GM12878 (cell line): ENCODE measurements at regions not wholly inside any gene's neighbourhood (a gene's known extent, or its start where the extent isn't known, plus 50 kb on each side); places are given as distances from the start of the nearest gene placed in this dataset.

Experiments
- ATAC-seq: fragments of 200-7000 bp; cut with Tn5 transposase; 3 replicates; pipeline ENCODE4 v1.9.1; 2020; ENCODE audit warnings: mild to moderate bottlenecking, moderate library complexity
- BruUV-seq: library from RNA; stranded (reverse); fragments of 400-500 nt; replicated peaks from 2 replicates; lab custom pipeline; 2021; lab: Mats Ljungman, UMichigan
- CTCF ChIA-PET: fragments of 300-600 bp; sonication (Branson Sonifier 250); formaldehyde crosslinking; extraction: SDS; loops from one replicate; lab custom pipeline; 2021; ENCODE audit warnings: inconsistent platforms; lab: Yijun Ruan, JAX
- POLR2A ChIA-PET: fragments of 350-600 bp; formaldehyde crosslinking; extraction: SDS; loops from one replicate; lab custom pipeline; 2021; ENCODE audit warnings: inconsistent platforms; lab: Charles Lee
- RAD21 ChIA-PET: fragments of 300-600 bp; sonication (Branson Sonifier 250); formaldehyde crosslinking; loops from one replicate; lab custom pipeline; 2023; ENCODE audit warnings: antibody characterized with exemption; ENCODE audit not compliant: unreplicated experiment; lab: Charles Lee
- SMC1A ChIA-PET: fragments of 300-600 bp; sonication (Branson Sonifier 250); formaldehyde crosslinking; loops from one replicate; lab custom pipeline; 2023; ENCODE audit not compliant: unreplicated experiment, uncharacterized antibody; lab: Charles Lee
- DNase-seq: peaks from one replicate; pipeline ENCODE4 v3.0.0-alpha.2; 2011; ENCODE audit warnings: low read depth, low spot score
- FAIRE-seq: peaks from 3 replicates; lab custom pipeline; 2011; peaks lifted over from hg19 to GRCh38; lab: Jason Lieb, UNC
- H2AFZ ChIP-seq: 2 replicates; pipeline ENCODE4 v1.6.0; 2011; ENCODE audit warnings: low read depth, low read length, control low read depth; ENCODE audit not compliant: control insufficient read depth
- H3K27ac ChIP-seq: 2 replicates; pipeline ENCODE4 v1.5.1; 2011; ENCODE audit warnings: control low read depth; ENCODE audit not compliant: control insufficient read depth, insufficient read depth
- H3K27me3 ChIP-seq, 2 experiments: replicated peaks in 1 of 2; 2 replicates each; pipeline versions ENCODE4 v1.6.0 to v1.6.1; 2011; ENCODE audit warnings: low read length in 1 of 2; ENCODE audit not compliant: control insufficient read depth in 2 of 2, insufficient read depth in 2 of 2
- H3K36me3 ChIP-seq, 2 experiments: 2 replicates each; pipeline ENCODE4 v1.5.1; 2011; ENCODE audit warnings: low read length in 1 of 2; ENCODE audit not compliant: control insufficient read depth in 2 of 2, insufficient read depth in 2 of 2
- H3K4me1 ChIP-seq: 2 replicates; pipeline ENCODE4 v1.6.1; 2011; ENCODE audit warnings: mild to moderate bottlenecking, low read length, moderate library complexity, mixed read lengths; ENCODE audit not compliant: control insufficient read depth, insufficient read depth
- H3K4me2 ChIP-seq: 2 replicates; pipeline ENCODE4 v1.6.0; 2011; ENCODE audit warnings: control low read depth; ENCODE audit not compliant: control insufficient read depth, insufficient read depth
- H3K4me3 ChIP-seq: fragments of 200-600 bp; sonication (generic); 2 replicates; pipeline ENCODE4 v1.5.1; 2016
- H3K79me2 ChIP-seq: 2 replicates; pipeline ENCODE4 v1.6.0; 2011; ENCODE audit warnings: low read length; ENCODE audit not compliant: control insufficient read depth, insufficient read depth
- H3K9ac ChIP-seq: 2 replicates; pipeline ENCODE4 v1.8.0; 2011; ENCODE audit warnings: low read length, control low read depth, mixed read lengths; ENCODE audit not compliant: control insufficient read depth, insufficient read depth
- H3K9me3 ChIP-seq: replicated peaks from 3 replicates; pipeline ENCODE4 v1.5.1; 2011; ENCODE audit warnings: mild to moderate bottlenecking, low read length; ENCODE audit not compliant: control insufficient read depth, insufficient read depth
- H4K20me1 ChIP-seq: 2 replicates; pipeline ENCODE4 v1.6.0; 2011; ENCODE audit not compliant: control insufficient read depth, insufficient read depth
- ATF3 ChIP-seq: IDR thresholded peaks from 2 replicates; pipeline ENCODE4 v1.6.1; 2011; ENCODE audit warnings: low read depth, mild to moderate bottlenecking, low read length, moderate library complexity, borderline replicate concordance; ENCODE audit errors: extremely low read depth
- BACH1 ChIP-seq: fragments of 450-650 bp; IDR thresholded peaks from 2 replicates; pipeline ENCODE4 v1.6.1; 2017; ENCODE audit warnings: mild to moderate bottlenecking, borderline replicate concordance
- BRCA1 ChIP-seq: IDR thresholded peaks from 2 replicates; pipeline ENCODE4 v1.6.1; 2011; ENCODE audit warnings: low read depth, low read length, improper control_type of control experiment
- CBX5 ChIP-seq: sonication (generic); IDR thresholded peaks from 2 replicates; pipeline ENCODE4 v1.6.1; 2016; ENCODE audit warnings: low read depth, moderate library complexity, mild to moderate bottlenecking, inconsistent platforms
- E4F1 ChIP-seq: fragments of 450-650 bp; IDR thresholded peaks from 2 replicates; pipeline ENCODE4 v1.6.1; 2018; ENCODE audit warnings: borderline replicate concordance, mild to moderate bottlenecking; ENCODE audit not compliant: partially characterized antibody
- IKZF2 ChIP-seq, 2 experiments: fragments of 450-650 bp; IDR thresholded peaks; 2 replicates each; pipeline ENCODE4 v1.6.1; 2017; ENCODE audit warnings: mild to moderate bottlenecking in 2 of 2, moderate library complexity in 2 of 2
- JUNB ChIP-seq: IDR thresholded peaks from 2 replicates; pipeline ENCODE4 v1.6.1; 2016; ENCODE audit warnings: antibody characterized with exemption, mild to moderate bottlenecking
- KDM1A ChIP-seq: fragments of 200-600 bp; sonication (generic); IDR thresholded peaks from 2 replicates; pipeline ENCODE4 v1.6.1; 2016; ENCODE audit warnings: borderline replicate concordance
- NR2F1 ChIP-seq: fragments of 450-650 bp; conservative IDR thresholded peaks from 2 replicates; pipeline ENCODE4 v1.6.1; 2017; ENCODE audit warnings: mild to moderate bottlenecking
- PML ChIP-seq: IDR thresholded peaks from 2 replicates; pipeline ENCODE4 v1.6.1; 2012; ENCODE audit warnings: low read length, inconsistent platforms
- SMAD1 ChIP-seq: fragments of 450-650 bp; IDR thresholded peaks from 2 replicates; pipeline ENCODE4 v1.6.1; 2018; ENCODE audit warnings: mild to moderate bottlenecking, low read depth; ENCODE audit not compliant: partially characterized antibody
- SMAD5 ChIP-seq: IDR thresholded peaks from 2 replicates; pipeline ENCODE4 v1.6.1; 2016; ENCODE audit warnings: antibody characterized with exemption, low read depth
- TARDBP ChIP-seq: IDR thresholded peaks from 2 replicates; pipeline ENCODE4 v1.6.1; 2016; ENCODE audit warnings: borderline replicate concordance
- TCF3 ChIP-seq: IDR thresholded peaks from 2 replicates; pipeline ENCODE4 v1.6.1; 2012; ENCODE audit warnings: low read depth, mild to moderate bottlenecking, low read length, borderline replicate concordance; ENCODE audit not compliant: insufficient read depth
- ZBTB11 ChIP-seq: fragments of 450-650 bp; formaldehyde crosslinking; IDR thresholded peaks from 2 replicates; pipeline ENCODE4 v1.5.0; 2022; ENCODE audit warnings: mild to moderate bottlenecking, missing genetic modification characterization
- ZNF592 ChIP-seq: fragments of 450-650 bp; IDR thresholded peaks from 2 replicates; pipeline ENCODE4 v1.6.1; 2017; ENCODE audit warnings: mild to moderate bottlenecking, moderate library complexity
- WGBS: methylation state at CpG from one replicate; pipeline ENCODE4 v1.1.6; 2016; ENCODE audit warnings: low lambda C conversion rate; ENCODE audit not compliant: insufficient replicate concordance, insufficient coverage; ENCODE audit errors: missing lambda C conversion rate; 5-methylcytosine and 5-hydroxymethylcytosine counted together
- in situ Hi-C: fragments of 300-500 bp; cut with MboI; formaldehyde crosslinking; loops from 9 replicates; pipeline ENCODE4 v1.14.3; 2018; ENCODE audit warnings: mixed read lengths
- intact Hi-C: fragments of 100-400 bp; cut with micrococcal nuclease; formaldehyde crosslinking; loops from one replicate; pipeline ENCODE4 v1.14.2; 2022; ENCODE audit not compliant: unreplicated experiment

- FAIRE-seq: no peak
These were observed 154.5 kb upstream of the BNIP2 start for GRCh38 chr15:59843609-59844008.

More at GRCh38 chr15:59843609-59844008, 154.5 kb upstream of the BNIP2 start:
- ChIA-PET POLR2A (no interaction called here), SMC1A (interaction anchor here (0.6 to 1.3 kb wide), 2 partner anchors 9 to 58 kb away, joined by 3 read pairs; no protein-coding TSS in a partner anchor), CTCF (interaction anchor here (0.7 kb wide), 1 partner anchor 360 kb away, joined by 3 read pairs; no protein-coding TSS in a partner anchor), RAD21 (no interaction called here)
- no TSS peak for BruUV-seq
- peaks cover 0 to 9% of the 10 kb centered on the region in 2 experiments; a peak in 2 of 4 replicates for H3K27me3 ChIP-seq
- no peaks in the 10 kb centered on the region for H3K4me1 ChIP-seq
- no peaks in the 10 kb centered on the region for H3K9me3 ChIP-seq
- WGBS: 3% methylated on average over 4 of the region's 4 CpGs
- no peak overlapping the region for H3K4me2 ChIP-seq
- no peak for TF ChIP-seq TARDBP
- no peak for TF ChIP-seq ATF3
- TF ChIP-seq NR2F1: no peak
- no peak for TF ChIP-seq KDM1A
- no peak for TF ChIP-seq CBX5
- TF ChIP-seq ZBTB11 (CRISPR knock-in tag): no peak
- no peak for TF ChIP-seq BACH1
- no peak for TF ChIP-seq PML
- no peak for TF ChIP-seq SMAD5
- TF ChIP-seq SMAD1: no peak
- no peak for TF ChIP-seq BRCA1
- TF ChIP-seq IKZF2 (IDR thresholded peaks at IDR 0.05): no peak
- TF ChIP-seq JUNB: no peak
- TF ChIP-seq E4F1: no peak
- no peak for TF ChIP-seq TCF3
- no peak for TF ChIP-seq ZNF592
- no peaks in the 10 kb centered on the region for H4K20me1 ChIP-seq
- no peaks in the 10 kb centered on the region for H3K36me3 ChIP-seq
- DNase-seq (no peak), ATAC-seq (no peak)
- no peaks in the 10 kb centered on the region for H3K79me2 ChIP-seq
- H3K9ac ChIP-seq: no peak overlapping the region
- in situ Hi-C loops: no loop called here
- H3K4me3 ChIP-seq: no peak overlapping the region
- intact Hi-C loops: no loop called here
- no peak overlapping the region for H2AFZ ChIP-seq
- no peak overlapping the region for H3K27ac ChIP-seq
